ENCODE measurements at regions not wholly inside any gene's neighbourhood (a gene's known extent, or its start where the extent isn't known, plus 50 kb on each side); places are given as distances from the start of the nearest gene placed in this dataset.
"Not testable (repeated sequence)": the region's sequence is repeated elsewhere in the genome, so short reads cannot be mapped to it uniquely, and the experiment has no call there.

GRCh38 chr4:111435986-111436744 lies 709.1 kb upstream of the FAM241A start:
- Histone ChIP-seq H3K36me3 (ENCODE audit: control insufficient read depth, insufficient read depth, low read length) (no peaks in the 10 kb centered on the region), H3K27ac (ENCODE audit: low read depth, low read length) (no peak overlapping the region), H3K4me3 (ENCODE audit: low read depth, low read length) (no peak overlapping the region), H3K4me1 (ENCODE audit: control insufficient read depth, insufficient read depth, low read length) (no peaks in the 10 kb centered on the region), H3K9me3 (ENCODE audit: control insufficient read depth, insufficient read depth, low read depth, low read length) (no peaks in the 10 kb centered on the region), H3K9ac (ENCODE audit: low read length) (no peak overlapping the region), H3K27me3 (ENCODE audit: control insufficient read depth, insufficient read depth, low read length) (no peaks in the 10 kb centered on the region)

GRCh38 chr4:111441687-111442086 lies 703.6 kb upstream of the FAM241A start:
- Histone ChIP-seq H3K4me1 (ENCODE audit: control insufficient read depth, insufficient read depth, low read length) (no peaks in the 10 kb centered on the region), H3K27me3 (ENCODE audit: control insufficient read depth, insufficient read depth, low read length) (no peaks in the 10 kb centered on the region), H3K9me3 (ENCODE audit: control insufficient read depth, insufficient read depth, low read depth, low read length) (no peaks in the 10 kb centered on the region), H3K36me3 (ENCODE audit: control insufficient read depth, insufficient read depth, low read length) (no peaks in the 10 kb centered on the region), H3K9ac (ENCODE audit: low read length) (no peak overlapping the region), H3K27ac (ENCODE audit: low read depth, low read length) (no peak overlapping the region), H3K4me3 (ENCODE audit: low read depth, low read length) (no peak overlapping the region)

DNA sequence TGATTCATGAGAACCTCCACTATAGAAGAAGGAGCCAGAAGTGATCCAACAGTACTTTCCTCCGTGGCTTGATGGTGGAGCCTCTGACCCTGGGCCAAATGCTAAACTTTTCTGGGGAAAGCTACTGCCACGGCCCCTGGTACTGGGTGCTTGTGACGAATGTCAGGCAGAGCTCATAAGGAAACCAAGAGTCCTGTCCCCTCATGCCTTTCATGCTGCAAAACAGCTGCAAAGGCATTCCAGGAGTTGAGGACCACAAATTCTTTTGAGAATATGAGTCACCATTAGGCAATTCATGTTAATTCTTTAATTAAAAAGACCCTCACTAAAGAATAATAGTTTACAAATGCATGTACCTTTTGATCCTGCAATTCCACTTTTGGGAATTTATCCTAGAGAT lies 700.4 kb upstream of the FAM241A start:
- H3K27me3 ChIP-seq (ENCODE audit: control insufficient read depth, insufficient read depth, low read length); H3K9ac ChIP-seq (ENCODE audit: low read length); H3K9me3 ChIP-seq (ENCODE audit: control insufficient read depth, insufficient read depth, low read depth, low read length); H3K4me1 ChIP-seq (ENCODE audit: control insufficient read depth, insufficient read depth, low read length); H3K36me3 ChIP-seq (ENCODE audit: control insufficient read depth, insufficient read depth, low read length); H3K4me3 ChIP-seq (ENCODE audit: low read depth, low read length); H3K27ac ChIP-seq (ENCODE audit: low read depth, low read length): not testable (repeated sequence)

DNA sequence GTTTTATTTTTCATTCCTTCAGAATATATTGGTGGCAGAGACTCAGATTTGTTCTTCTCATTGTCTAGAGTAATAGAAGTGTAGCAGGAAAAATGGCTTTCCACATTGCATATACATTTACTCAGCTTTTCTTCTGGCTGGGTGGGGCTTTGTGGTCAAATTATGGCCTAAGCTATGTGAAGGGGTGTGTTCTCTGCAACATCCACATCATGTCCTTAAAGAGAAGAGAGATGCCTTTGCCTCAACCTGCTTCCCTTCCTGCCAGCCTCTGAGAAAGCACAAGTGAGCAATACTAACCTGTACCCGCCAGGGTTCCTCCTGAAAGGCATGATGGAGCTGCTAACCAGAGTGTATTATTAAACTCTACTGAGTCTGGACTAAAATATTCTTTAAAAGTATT lies 695.6 kb upstream of the FAM241A start:
- H3K4me3 ChIP-seq (ENCODE audit: low read depth, low read length), result no peak overlapping the region
- H3K4me1 ChIP-seq (ENCODE audit: control insufficient read depth, insufficient read depth, low read length), result no peaks in the 10 kb centered on the region
- H3K27ac ChIP-seq (ENCODE audit: low read depth, low read length), result no peak overlapping the region
- H3K9ac ChIP-seq (ENCODE audit: low read length), result no peak overlapping the region
- no peaks in the 10 kb centered on the region for H3K36me3 ChIP-seq (ENCODE audit: control insufficient read depth, insufficient read depth, low read length)
- no peaks in the 10 kb centered on the region for H3K9me3 ChIP-seq (ENCODE audit: control insufficient read depth, insufficient read depth, low read depth, low read length)
- H3K27me3 ChIP-seq (ENCODE audit: control insufficient read depth, insufficient read depth, low read length), result no peaks in the 10 kb centered on the region

GRCh38 chr4:111450867-111451266 lies 694.4 kb upstream of the FAM241A start:
- H3K4me1 ChIP-seq (ENCODE audit: control insufficient read depth, insufficient read depth, low read length), result no peaks in the 10 kb centered on the region
- H3K27ac ChIP-seq (ENCODE audit: low read depth, low read length), result no peak overlapping the region
- no peaks in the 10 kb centered on the region for H3K27me3 ChIP-seq (ENCODE audit: control insufficient read depth, insufficient read depth, low read length)
- no peaks in the 10 kb centered on the region for H3K9me3 ChIP-seq (ENCODE audit: control insufficient read depth, insufficient read depth, low read depth, low read length)
- H3K4me3 ChIP-seq (ENCODE audit: low read depth, low read length), result no peak overlapping the region
- H3K9ac ChIP-seq (ENCODE audit: low read length), result no peak overlapping the region
- H3K36me3 ChIP-seq (ENCODE audit: control insufficient read depth, insufficient read depth, low read length), result no peaks in the 10 kb centered on the region

- Histone ChIP-seq H3K4me1 (ENCODE audit: control insufficient read depth, insufficient read depth, low read length) (no peaks in the 10 kb centered on the region), H3K9me3 (ENCODE audit: control insufficient read depth, insufficient read depth, low read depth, low read length) (no peaks in the 10 kb centered on the region), H3K27me3 (ENCODE audit: control insufficient read depth, insufficient read depth, low read length) (no peaks in the 10 kb centered on the region), H3K36me3 (ENCODE audit: control insufficient read depth, insufficient read depth, low read length) (no peaks in the 10 kb centered on the region), H3K9ac (ENCODE audit: low read length) (no peak overlapping the region), H3K27ac (ENCODE audit: low read depth, low read length) (no peak overlapping the region), H3K4me3 (ENCODE audit: low read depth, low read length) (no peak overlapping the region)
Observed at GRCh38 chr4:111453216-111453615, 692.0 kb upstream of the FAM241A start.

DNA sequence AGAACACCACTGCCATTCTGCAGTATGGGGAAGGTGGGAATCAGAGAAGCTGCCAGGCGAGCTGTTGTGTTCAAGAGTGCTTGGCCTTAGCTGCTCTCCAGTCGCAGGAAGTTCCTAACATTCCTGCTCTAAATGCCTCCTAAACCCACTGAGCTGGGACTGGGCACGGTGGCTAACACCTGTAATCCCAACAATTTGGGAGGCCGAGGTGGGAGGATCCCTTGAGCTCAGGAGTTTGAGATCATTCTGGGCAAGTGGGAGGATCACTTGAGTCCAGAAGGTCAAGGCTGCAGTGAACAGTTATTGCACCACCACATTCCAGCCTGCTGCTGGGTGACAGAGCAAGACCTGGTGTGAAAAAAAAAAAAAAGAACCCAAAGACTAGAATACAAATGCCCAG lies 690.3 kb upstream of the FAM241A start:
- H3K9ac ChIP-seq (ENCODE audit: low read length), result no peak overlapping the region
- no peaks in the 10 kb centered on the region for H3K9me3 ChIP-seq (ENCODE audit: control insufficient read depth, insufficient read depth, low read depth, low read length)
- no peak overlapping the region for H3K4me3 ChIP-seq (ENCODE audit: low read depth, low read length)
- H3K27me3 ChIP-seq (ENCODE audit: control insufficient read depth, insufficient read depth, low read length), result no peaks in the 10 kb centered on the region
- no peaks in the 10 kb centered on the region for H3K4me1 ChIP-seq (ENCODE audit: control insufficient read depth, insufficient read depth, low read length)
- no peaks in the 10 kb centered on the region for H3K36me3 ChIP-seq (ENCODE audit: control insufficient read depth, insufficient read depth, low read length)
- H3K27ac ChIP-seq (ENCODE audit: low read depth, low read length), result no peak overlapping the region

DNA sequence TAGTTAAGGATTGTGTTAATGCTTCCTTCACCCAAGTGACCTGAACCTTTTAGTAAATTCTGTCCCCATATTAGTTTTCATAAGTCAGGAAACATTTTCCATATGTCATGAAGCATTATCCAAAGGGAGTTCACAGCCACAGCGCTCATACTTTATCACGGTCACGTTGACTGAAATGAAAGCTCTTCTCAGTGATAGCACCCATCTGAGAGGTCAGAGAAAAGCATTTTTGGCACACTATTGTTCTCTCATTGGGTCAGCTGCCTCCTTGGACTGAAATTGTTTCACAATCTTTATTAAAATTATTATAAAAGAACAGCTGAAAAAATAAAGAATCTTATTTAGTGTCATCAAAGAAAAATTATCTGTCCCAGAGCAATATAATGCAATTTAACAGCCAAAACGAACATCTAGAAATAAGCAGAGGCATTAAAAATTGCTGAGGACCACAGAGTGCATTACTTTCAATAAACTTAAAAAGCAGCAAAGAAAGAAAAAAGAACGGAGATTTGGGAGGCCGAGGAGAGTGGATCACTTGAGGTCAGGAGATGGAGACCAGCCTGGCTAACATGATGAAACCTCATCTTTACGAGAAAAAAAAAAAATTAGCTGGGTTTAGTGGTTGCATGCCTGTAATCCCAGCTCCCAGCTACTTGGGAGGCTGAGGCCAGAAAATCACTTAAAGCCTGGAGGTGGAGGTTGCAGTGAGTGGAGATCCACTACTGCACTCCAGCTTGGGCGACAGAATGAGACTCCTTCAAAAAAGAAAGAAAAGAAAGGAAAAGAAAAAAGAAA lies 680.8 kb upstream of the FAM241A start:
- Histone ChIP-seq H3K36me3 (ENCODE audit: control insufficient read depth, insufficient read depth, low read length) (no peaks in the 10 kb centered on the region), H3K27me3 (ENCODE audit: control insufficient read depth, insufficient read depth, low read length) (no peaks in the 10 kb centered on the region), H3K9me3 (ENCODE audit: control insufficient read depth, insufficient read depth, low read depth, low read length) (no peaks in the 10 kb centered on the region), H3K4me3 (ENCODE audit: low read depth, low read length) (no peak overlapping the region), H3K9ac (ENCODE audit: low read length) (no peak overlapping the region), H3K4me1 (ENCODE audit: control insufficient read depth, insufficient read depth, low read length) (no peaks in the 10 kb centered on the region), H3K27ac (ENCODE audit: low read depth, low read length) (no peak overlapping the region)

- Histone ChIP-seq H3K9me3 (ENCODE audit: control insufficient read depth, insufficient read depth, low read depth, low read length) (no peaks in the 10 kb centered on the region), H3K27me3 (ENCODE audit: control insufficient read depth, insufficient read depth, low read length) (no peaks in the 10 kb centered on the region), H3K9ac (ENCODE audit: low read length) (no peak overlapping the region), H3K36me3 (ENCODE audit: control insufficient read depth, insufficient read depth, low read length) (no peaks in the 10 kb centered on the region), H3K4me1 (ENCODE audit: control insufficient read depth, insufficient read depth, low read length) (no peaks in the 10 kb centered on the region), H3K4me3 (ENCODE audit: low read depth, low read length) (no peak overlapping the region), H3K27ac (ENCODE audit: low read depth, low read length) (no peak overlapping the region)
Observed at GRCh38 chr4:111466811-111467604, 678.2 kb upstream of the FAM241A start.

GRCh38 chr4:111475001-111475400 lies 670.3 kb upstream of the FAM241A start:
- Histone ChIP-seq H3K4me1 (ENCODE audit: control insufficient read depth, insufficient read depth, low read length) (no peaks in the 10 kb centered on the region), H3K9me3 (ENCODE audit: control insufficient read depth, insufficient read depth, low read depth, low read length) (no peaks in the 10 kb centered on the region), H3K27ac (ENCODE audit: low read depth, low read length) (no peak overlapping the region), H3K27me3 (ENCODE audit: control insufficient read depth, insufficient read depth, low read length) (no peaks in the 10 kb centered on the region), H3K9ac (ENCODE audit: low read length) (no peak overlapping the region), H3K36me3 (ENCODE audit: control insufficient read depth, insufficient read depth, low read length) (no peaks in the 10 kb centered on the region), H3K4me3 (ENCODE audit: low read depth, low read length) (no peak overlapping the region)

DNA sequence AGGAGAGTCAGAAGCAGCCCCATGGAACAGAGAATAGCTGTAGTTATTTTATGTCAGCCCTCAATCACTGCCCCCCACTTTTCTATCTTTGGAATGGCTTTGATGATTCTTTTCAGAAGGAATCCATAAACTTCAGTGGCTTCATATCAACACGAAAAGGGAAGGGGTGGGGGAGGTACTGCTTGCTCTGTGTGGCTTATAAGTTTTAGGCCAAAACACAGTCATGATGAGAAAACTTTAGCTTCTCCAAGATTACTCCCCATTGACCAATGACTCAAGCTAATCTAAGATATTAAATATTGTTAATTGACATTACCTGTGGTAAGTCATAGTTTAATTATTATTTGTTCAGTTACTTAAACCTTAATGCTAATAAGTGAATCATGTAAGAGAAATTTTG lies 669.6 kb upstream of the FAM241A start:
- Histone ChIP-seq H3K9ac (ENCODE audit: low read length) (no peak overlapping the region), H3K4me3 (ENCODE audit: low read depth, low read length) (no peak overlapping the region), H3K9me3 (ENCODE audit: control insufficient read depth, insufficient read depth, low read depth, low read length) (no peaks in the 10 kb centered on the region), H3K4me1 (ENCODE audit: control insufficient read depth, insufficient read depth, low read length) (no peaks in the 10 kb centered on the region), H3K27me3 (ENCODE audit: control insufficient read depth, insufficient read depth, low read length) (no peaks in the 10 kb centered on the region), H3K27ac (ENCODE audit: low read depth, low read length) (no peak overlapping the region), H3K36me3 (ENCODE audit: control insufficient read depth, insufficient read depth, low read length) (no peaks in the 10 kb centered on the region)
